NCI-H446 (cell line): ENCODE measurements at regions not wholly inside any gene's neighbourhood (a gene's known extent, or its start where the extent isn't known, plus 50 kb on each side); places are given as distances from the start of the nearest gene placed in this dataset.
"Not testable (repeated sequence)": the region's sequence is repeated elsewhere in the genome, so short reads cannot be mapped to it uniquely, and the experiment has no call there.

Source experiments
- DNase-seq, 2 experiments: peaks; one replicate each; lab custom pipeline; 2025; lab: John Stamatoyannopoulos, UW

DNA sequence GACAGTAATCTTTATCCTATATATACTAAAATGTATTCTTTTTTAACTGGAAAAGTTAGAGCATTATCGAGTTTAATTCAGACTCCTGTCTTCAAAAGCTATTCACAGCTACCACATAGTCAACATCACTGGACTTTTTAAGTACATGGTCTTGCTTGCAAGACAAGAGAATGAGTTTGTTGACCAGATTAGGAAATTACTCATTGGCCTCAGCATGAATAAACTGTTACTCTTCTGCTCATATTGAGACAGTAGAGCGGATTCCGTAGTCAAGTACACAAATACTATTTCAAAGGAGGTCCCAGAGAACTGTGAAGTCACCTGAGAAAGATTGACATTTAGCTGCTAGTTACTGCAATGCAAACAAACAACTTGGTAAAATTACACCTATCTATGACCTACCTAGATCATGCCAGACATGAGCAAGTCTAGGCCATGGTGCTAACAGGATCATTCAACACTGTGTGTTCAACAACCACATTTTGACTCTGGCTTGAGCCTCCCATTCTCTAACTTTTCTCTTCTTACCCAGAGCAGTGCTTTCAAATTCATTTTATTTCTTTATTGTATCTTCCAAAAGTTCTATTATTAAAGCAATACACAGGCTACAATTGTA is 280.9 kb downstream of the NEBL start:
- DNase-seq: no peak

GRCh38 chr10:20615395-20615794 is 281.7 kb downstream of the NEBL start:
- DNase-seq: no peak

- DNase-seq: no peak
Measured at GRCh38 chr10:20614911-20615310, 282.2 kb downstream of the NEBL start.

- DNase-seq: no peak
Measured at GRCh38 chr10:20608503-20608902, 288.6 kb downstream of the NEBL start.

DNA sequence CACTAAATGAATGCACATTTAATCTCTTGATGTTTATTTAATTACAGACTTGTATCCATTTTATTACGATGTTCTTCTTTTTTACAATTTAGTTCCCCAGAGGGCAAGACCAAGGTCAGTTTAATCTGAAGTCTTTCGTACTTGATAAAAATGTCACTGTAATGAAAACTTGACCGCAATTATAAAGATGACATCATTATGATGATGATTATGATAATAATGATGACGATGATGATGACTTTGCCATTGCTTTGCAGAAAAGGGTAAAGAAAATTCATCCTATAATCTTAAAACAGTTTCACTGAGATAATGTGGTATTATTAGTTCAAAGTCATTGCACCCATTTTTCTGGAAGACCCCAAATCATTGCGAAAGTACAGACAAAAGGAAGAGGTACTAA is 290.1 kb downstream of the NEBL start:
- no peak for DNase-seq

GRCh38 chr10:20601941-20602461 is 295.1 kb downstream of the NEBL start:
- no peak for DNase-seq

DNA sequence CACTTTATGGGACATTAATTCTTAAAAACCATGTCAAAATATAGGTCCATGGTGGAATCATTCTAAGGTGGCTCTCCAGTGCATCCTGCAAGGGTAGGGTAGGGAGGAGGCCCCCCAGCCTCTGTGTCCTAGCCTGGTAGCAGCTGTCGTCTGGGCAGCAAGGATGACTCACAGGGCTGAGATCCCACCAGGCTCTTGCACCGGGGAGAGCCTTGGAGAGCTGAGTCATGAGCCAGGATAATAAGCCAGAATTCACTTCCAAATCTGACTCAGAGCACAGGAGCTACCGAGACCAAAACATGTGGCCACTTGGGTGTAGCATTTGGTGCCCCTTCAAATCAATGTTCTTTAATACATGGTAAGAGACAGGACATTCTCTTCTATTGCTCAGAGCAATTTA is 298.5 kb downstream of the NEBL start:
- peak; percentile 64 to 91 for DNase-seq

DNA sequence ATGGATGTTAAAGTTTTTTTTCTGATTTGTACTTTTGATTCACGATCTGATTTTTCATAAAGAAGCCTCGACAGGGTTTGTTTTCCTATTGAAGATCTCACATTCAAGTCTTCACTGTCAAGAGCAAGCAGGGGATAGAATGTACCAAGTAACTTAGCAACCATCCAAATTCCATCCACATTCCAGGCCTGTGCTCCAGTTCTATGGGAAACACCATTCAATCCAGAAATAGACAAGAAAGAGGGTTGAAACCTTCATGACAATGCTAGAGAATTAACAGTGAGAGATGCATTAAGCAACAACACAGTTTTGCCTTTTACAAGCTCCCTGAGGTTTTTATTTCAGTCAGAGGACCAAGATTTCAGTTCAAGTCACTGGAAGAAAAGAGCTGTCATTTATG is 300.2 kb downstream of the NEBL start:
- no peak for DNase-seq

GRCh38 chr10:20596065-20596755 is 300.9 kb downstream of the NEBL start:
- no peak for DNase-seq

DNA sequence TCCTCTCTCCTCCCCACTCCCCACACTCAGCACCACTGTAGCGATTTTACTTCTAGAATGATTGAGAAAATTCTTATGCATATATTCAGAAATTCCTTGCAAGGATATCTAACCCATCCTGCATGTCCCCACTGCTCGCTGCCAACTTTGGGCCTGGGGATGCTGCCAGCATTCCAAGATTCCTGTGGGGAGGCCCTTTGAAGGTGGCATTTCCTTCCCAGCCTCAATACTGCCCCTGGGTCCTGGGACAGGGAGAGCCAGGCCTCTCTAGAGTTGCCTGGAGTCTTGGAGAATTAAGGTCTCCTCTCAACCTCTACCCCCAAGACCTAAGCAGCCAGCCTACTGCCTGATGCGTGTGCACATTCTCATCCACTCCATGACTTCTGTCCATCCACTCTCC is 303.5 kb downstream of the NEBL start:
- DNase-seq: no peak

- DNase-seq: no peak
Measured at GRCh38 chr10:20582041-20582440, 315.1 kb downstream of the NEBL start.

- no peak for DNase-seq
Measured at GRCh38 chr10:20573924-20574323, 323.2 kb downstream of the NEBL start.

GRCh38 chr10:20555990-20556389 is 341.1 kb downstream of the NEBL start:
- not testable (repeated sequence) for DNase-seq

GRCh38 chr10:20552382-20552781 is 344.7 kb downstream of the NEBL start:
- no peak for DNase-seq

DNA sequence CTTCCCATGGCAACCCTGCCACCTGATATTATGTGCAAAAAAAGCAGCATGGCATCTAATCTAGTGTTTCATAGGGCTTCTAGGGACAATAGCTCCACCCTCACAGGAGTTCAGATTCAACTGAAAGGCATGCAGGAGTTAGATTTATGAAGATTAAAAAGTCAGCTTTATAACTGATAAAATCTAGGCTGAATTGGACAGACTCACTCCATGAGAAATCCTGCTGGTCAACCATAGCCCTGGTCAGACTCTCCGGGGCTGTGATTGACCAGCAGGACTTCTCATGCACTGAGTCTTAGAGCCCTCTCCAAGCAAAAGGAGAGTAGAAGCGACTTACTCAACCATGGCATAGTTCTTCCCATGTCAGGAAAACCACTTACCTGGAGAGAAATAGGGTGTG is 345.4 kb downstream of the NEBL start:
- DNase-seq: no peak

DNA sequence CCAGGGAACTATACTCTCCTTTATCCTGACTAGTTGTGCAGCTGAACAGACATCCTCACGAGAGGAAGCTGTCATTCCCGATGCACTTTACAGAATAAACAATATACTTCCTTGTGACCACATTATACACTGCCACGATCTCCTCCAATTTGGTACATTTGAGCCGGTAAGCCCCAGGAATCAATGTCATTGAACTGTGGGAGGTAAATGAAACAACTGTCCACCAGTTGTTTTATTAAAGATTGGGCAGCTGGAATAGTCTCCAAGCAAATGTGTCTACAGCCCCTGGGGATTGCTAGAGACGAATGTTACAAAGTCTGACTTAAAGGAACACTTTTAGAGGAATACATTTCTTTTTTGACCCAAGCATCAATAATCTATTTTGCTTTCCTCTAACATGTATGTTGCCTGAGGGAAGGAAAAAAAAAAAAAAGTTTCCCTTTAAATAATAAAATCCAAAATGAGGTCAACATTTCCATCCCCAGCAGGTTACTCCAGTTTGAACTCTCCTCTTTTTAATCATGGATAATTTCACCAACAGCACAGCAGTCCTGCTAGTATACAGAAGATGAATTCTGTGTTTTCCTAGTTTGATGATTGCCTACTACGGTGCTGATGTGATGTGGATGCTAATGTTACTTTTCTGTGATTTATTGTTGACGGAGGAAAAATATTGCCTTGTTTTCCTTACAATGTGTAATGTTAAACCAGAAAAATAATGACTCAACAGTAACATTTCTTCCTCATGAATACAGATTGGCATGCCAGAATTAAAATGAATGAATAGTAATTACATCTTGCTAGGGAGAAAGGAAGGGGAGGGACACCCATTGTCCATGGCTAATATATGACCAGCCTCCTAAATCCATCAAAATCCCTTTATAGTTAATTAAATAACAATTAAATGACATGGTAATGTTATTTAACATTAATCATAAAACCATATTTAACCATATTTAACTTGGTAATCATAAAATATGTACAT is 360.9 kb downstream of the NEBL start:
- DNase-seq: no peak

GRCh38 chr10:20531241-20531883 is 365.7 kb downstream of the NEBL start:
- not testable (repeated sequence) for DNase-seq

GRCh38 chr10:20521186-20521585 is 375.9 kb downstream of the NEBL start:
- DNase-seq: no peak

DNA sequence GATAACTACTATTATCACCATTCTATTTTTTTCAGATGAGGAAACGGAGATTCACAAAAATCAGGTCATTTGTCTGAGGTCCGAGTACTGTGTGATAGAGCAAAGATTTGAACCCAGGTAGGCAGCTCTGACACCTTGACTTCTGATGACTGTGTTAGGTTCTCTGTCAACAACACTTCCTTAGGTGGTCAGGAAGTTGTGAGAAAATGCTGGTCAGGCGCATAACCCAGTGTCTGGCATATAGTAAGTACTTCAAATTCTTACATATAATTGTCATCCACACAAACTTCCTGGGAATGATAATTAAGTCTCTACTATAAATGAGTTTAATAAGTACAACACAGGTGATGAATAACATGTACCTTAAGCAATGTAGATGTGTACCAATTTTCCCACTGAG is 381.5 kb downstream of the NEBL start:
- no peak for DNase-seq

GRCh38 chr10:20512631-20513030 is 384.5 kb downstream of the NEBL start:
- no peak for DNase-seq

DNA sequence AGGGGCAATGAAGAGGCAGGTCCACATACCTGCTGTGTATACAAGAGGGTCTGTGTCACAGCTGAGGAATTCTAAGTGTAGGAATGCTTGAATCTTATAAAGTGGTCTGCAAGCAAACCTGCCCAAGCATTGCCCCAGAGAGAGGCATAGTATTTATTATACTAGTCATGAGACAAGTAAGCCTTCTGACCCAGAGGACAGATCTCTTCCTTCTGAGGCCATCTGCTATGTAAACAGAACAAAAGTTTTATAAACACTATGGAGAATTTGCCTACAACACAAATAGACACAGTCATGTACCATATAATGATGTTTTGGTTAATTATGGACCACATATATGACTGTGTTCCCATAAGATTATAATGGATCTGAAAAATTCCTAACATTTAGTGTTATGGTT is 388.2 kb downstream of the NEBL start:
- DNase-seq: no peak
